ENCODE measurements at regions not wholly inside any gene's neighbourhood (a gene's known extent, or its start where the extent isn't known, plus 50 kb on each side); places are given as distances from the start of the nearest gene placed in this dataset.

GRCh38 chr9:73665253-73665652 is 513.6 kb downstream of the ANXA1 start:
- no peak for DNase-seq (ENCODE audit: low read depth)
- TF ChIP-seq CTCF (conservative IDR thresholded peaks at IDR 0.05; ENCODE audit: low read length): no peak
- no peak overlapping the region for H3K4me3 ChIP-seq (ENCODE audit: low read length)

- no peak overlapping the region for H3K4me3 ChIP-seq (ENCODE audit: low read length)
- peak; percentile 25 for TF ChIP-seq CTCF (conservative IDR thresholded peaks at IDR 0.05; ENCODE audit: low read length)
- DNase-seq (ENCODE audit: low read depth): peak; percentile 3
Measured at GRCh38 chr9:73667749-73668148, 516.1 kb downstream of the ANXA1 start.

GRCh38 chr9:73680831-73681230 is 529.2 kb downstream of the ANXA1 start:
- TF ChIP-seq CTCF (conservative IDR thresholded peaks at IDR 0.05; ENCODE audit: low read length): no peak
- H3K4me3 ChIP-seq (ENCODE audit: low read length): no peak overlapping the region
- no peak for DNase-seq (ENCODE audit: low read depth)

GRCh38 chr9:73682789-73683188 is 531.1 kb downstream of the ANXA1 start:
- H3K4me3 ChIP-seq (ENCODE audit: low read length): no peak overlapping the region
- TF ChIP-seq CTCF (conservative IDR thresholded peaks at IDR 0.05; ENCODE audit: low read length): no peak
- DNase-seq (ENCODE audit: low read depth): no peak

GRCh38 chr9:73683862-73684591 is 532.4 kb downstream of the ANXA1 start:
- DNase-seq (ENCODE audit: low read depth): peak; percentile 47
- TF ChIP-seq CTCF (conservative IDR thresholded peaks at IDR 0.05; ENCODE audit: low read length): peak; percentile 66
- no peak overlapping the region for H3K4me3 ChIP-seq (ENCODE audit: low read length)

GRCh38 chr9:73684601-73685000 is 532.9 kb downstream of the ANXA1 start:
- no peak overlapping the region for H3K4me3 ChIP-seq (ENCODE audit: low read length)
- no peak for TF ChIP-seq CTCF (conservative IDR thresholded peaks at IDR 0.05; ENCODE audit: low read length)
- DNase-seq (ENCODE audit: low read depth): no peak

- H3K4me3 ChIP-seq (ENCODE audit: low read length): no peak overlapping the region
- no peak for TF ChIP-seq CTCF (conservative IDR thresholded peaks at IDR 0.05; ENCODE audit: low read length)
- DNase-seq (ENCODE audit: low read depth): no peak
Measured at GRCh38 chr9:73685786-73686185, 534.1 kb downstream of the ANXA1 start.
